Peyer's patch (tissue), 4 donors: ENCODE measurements at regions not wholly inside any gene's neighbourhood (a gene's known extent, or its start where the extent isn't known, plus 50 kb on each side); places are given as distances from the start of the nearest gene placed in this dataset.
A peak's percentile ranks its signal among the peaks of the same experiment; 100 is the strongest.
"Not testable (repeated sequence)": the region's sequence is repeated elsewhere in the genome, so short reads cannot be mapped to it uniquely, and the experiment has no call there.

Experiments used
- DNase-seq, 3 donors: peaks; one replicate each; pipeline ENCODE4 v3.0.0-alpha.2; 2017 to 2019
- H3K27ac ChIP-seq, 4 donors: fragments of 200-600 bp; sonication (generic); one replicate each; pipeline ENCODE4 v1.5.1; 2016 to 2019
- H3K27me3 ChIP-seq, 2 donors: fragments of 200-600 bp; sonication (generic); one replicate each; pipeline ENCODE4 v1.5.1; 2019
- H3K36me3 ChIP-seq, 3 donors: fragments of 200-600 bp; sonication (generic); one replicate each; pipeline ENCODE4 v1.5.1; 2016 to 2019
- H3K4me1 ChIP-seq, 4 donors: fragments of 200-600 bp; sonication (generic); one replicate each; pipeline ENCODE4 v1.5.1; 2016 to 2019
- H3K4me3 ChIP-seq, 4 donors: fragments of 200-600 bp; sonication (generic); 1 replicate in 3 of 4; 2 replicates in 1 of 4; pipeline ENCODE4 v1.5.1; 2016 to 2019; ENCODE audit warnings: mild to moderate bottlenecking in 1 of 4
- H3K9me3 ChIP-seq, 4 donors: fragments of 200-600 bp; sonication (generic); one replicate each; pipeline ENCODE4 v1.5.1; 2016 to 2019; ENCODE audit warnings: mild to moderate bottlenecking in 1 of 4
- CTCF ChIP-seq, 6 experiments: fragments of 450-650 bp in 4 of 6; fragments of 200-600 bp in 2 of 6; sonication (generic) in 1 of 6; IDR thresholded peaks; one replicate each; pipeline ENCODE4 v1.5.1; 2017 to 2019; ENCODE audit warnings: antibody characterized with exemption in 6 of 6, mild to moderate bottlenecking in 3 of 6, moderate library complexity in 1 of 6
- POLR2A ChIP-seq, 2 donors: fragments of 450-650 bp; IDR thresholded peaks; one replicate each; pipeline ENCODE4 v1.5.1; 2017; ENCODE audit warnings: antibody characterized with exemption in 2 of 2, mild to moderate bottlenecking in 2 of 2, moderate library complexity in 2 of 2

- no peak for DNase-seq
Measured at GRCh38 chr5:112485934-112486355, 66.9 kb upstream of the EPB41L4A start.

GRCh38 chr5:112491257-112491656, 72.2 kb upstream of the EPB41L4A start:
- H3K9me3 ChIP-seq, result no peaks in the 10 kb centered on the region
- H3K27ac ChIP-seq, result no peak overlapping the region
- TF ChIP-seq CTCF (IDR thresholded peaks at IDR 0.05), result peak in 3 of 6 experiments; percentile 3 to 33 (median 25)
- no peak for TF ChIP-seq POLR2A (IDR thresholded peaks at IDR 0.05)
- no peaks in the 10 kb centered on the region for H3K27me3 ChIP-seq
- no peaks in the 10 kb centered on the region for H3K36me3 ChIP-seq
- no peak for DNase-seq
- no peaks in the 10 kb centered on the region for H3K4me1 ChIP-seq
- H3K4me3 ChIP-seq, result no peak overlapping the region

More at GRCh38 chr5:112485934-112486355, 66.9 kb upstream of the EPB41L4A start:
- no peaks in the 10 kb centered on the region for H3K36me3 ChIP-seq
- no peaks in the 10 kb centered on the region for H3K9me3 ChIP-seq
- no peak overlapping the region for H3K27ac ChIP-seq
- TF ChIP-seq CTCF (IDR thresholded peaks at IDR 0.05) (no peak), POLR2A (IDR thresholded peaks at IDR 0.05) (no peak)
- H3K4me1 ChIP-seq, result no peaks in the 10 kb centered on the region
- H3K4me3 ChIP-seq, result no peak overlapping the region
- no peaks in the 10 kb centered on the region for H3K27me3 ChIP-seq

- Histone ChIP-seq H3K27me3 (no peaks in the 10 kb centered on the region), H3K27ac (no peak overlapping the region), H3K36me3 (no peaks in the 10 kb centered on the region), H3K9me3 (no peaks in the 10 kb centered on the region), H3K4me1 (no peaks in the 10 kb centered on the region), H3K4me3 (no peak overlapping the region)
- peak in 5 of 6 experiments; percentile 11 to 51 (median 42) for TF ChIP-seq CTCF (IDR thresholded peaks at IDR 0.05)
- TF ChIP-seq POLR2A (IDR thresholded peaks at IDR 0.05), result no peak
- peak in 2 of 3 donors; percentile 41 to 69 for DNase-seq
Measured at GRCh38 chr5:112492291-112492690, 73.2 kb upstream of the EPB41L4A start.

GRCh38 chr5:112503749-112504501, 84.8 kb upstream of the EPB41L4A start:
- not testable (repeated sequence) for H3K27ac ChIP-seq, H3K4me3 ChIP-seq, H3K36me3 ChIP-seq, H3K27me3 ChIP-seq, DNase-seq, H3K4me1 ChIP-seq, H3K9me3 ChIP-seq

- H3K9me3 ChIP-seq, DNase-seq, H3K27ac ChIP-seq, H3K36me3 ChIP-seq, H3K4me3 ChIP-seq, H3K4me1 ChIP-seq, H3K27me3 ChIP-seq: not testable (repeated sequence)
Measured at GRCh38 chr5:112509097-112509496, 90.0 kb upstream of the EPB41L4A start.

- H3K27ac ChIP-seq, result no peak overlapping the region
- no peaks in the 10 kb centered on the region for H3K36me3 ChIP-seq
- no peak for DNase-seq
- TF ChIP-seq CTCF (IDR thresholded peaks at IDR 0.05) (no peak), POLR2A (IDR thresholded peaks at IDR 0.05) (no peak)
- H3K9me3 ChIP-seq, result peaks cover 0 to 3% (median 0%) of the 10 kb centered on the region in 4 donors
- H3K4me1 ChIP-seq, result no peaks in the 10 kb centered on the region
- H3K4me3 ChIP-seq, result no peak overlapping the region
- no peaks in the 10 kb centered on the region for H3K27me3 ChIP-seq
Measured at GRCh38 chr5:112511920-112512319, 92.8 kb upstream of the EPB41L4A start.
